PC-9 (cell line): ENCODE measurements at regions not wholly inside any gene's neighbourhood (a gene's known extent, or its start where the extent isn't known, plus 50 kb on each side); places are given as distances from the start of the nearest gene placed in this dataset.

Experiments used
- BruUV-seq: library from RNA; stranded (reverse); fragments of 400-500 nt; replicated peaks from 2 replicates; lab custom pipeline; 2021; lab: Mats Ljungman, UMichigan
- CTCF ChIA-PET: fragments of 300-600 bp; sonication (Branson Sonifier 250); formaldehyde crosslinking; loops from one replicate; lab custom pipeline; 2022; ENCODE audit warnings: antibody characterized with exemption; lab: Charles Lee
- POLR2A ChIA-PET: fragments of 300-600 bp; sonication (Branson Sonifier 250); formaldehyde crosslinking; loops from one replicate; lab custom pipeline; 2022; ENCODE audit warnings: antibody characterized with exemption; ENCODE audit not compliant: unreplicated experiment; lab: Charles Lee
- DNase-seq, 2 experiments: peaks; one replicate each; pipeline versions ENCODE4 v3.0.0 to v3.0.0-alpha.2; 2015 to 2022; ENCODE audit warnings: mixed read lengths in 1 of 2
- H2AFZ ChIP-seq: fragments of 200-600 bp; sonication (generic); 2 replicates; pipeline ENCODE4 v1.8.1; 2017; ENCODE audit warnings: antibody characterized with exemption
- H3F3A ChIP-seq: fragments of 200-600 bp; sonication (generic); 2 replicates; pipeline ENCODE4 v1.8.1; 2017; ENCODE audit warnings: antibody characterized with exemption, mild to moderate bottlenecking, low read depth; ENCODE audit not compliant: insufficient read depth
- H3K27ac ChIP-seq: fragments of 200-600 bp; sonication (generic); 2 replicates; pipeline ENCODE4 v1.6.1; 2016; ENCODE audit warnings: mixed run types
- H3K27me3 ChIP-seq: fragments of 200-600 bp; sonication (generic); 2 replicates; pipeline ENCODE4 v1.6.1; 2016; ENCODE audit warnings: low read depth, mixed run types; ENCODE audit not compliant: insufficient read depth
- H3K36me3 ChIP-seq: fragments of 200-600 bp; sonication (generic); 2 replicates; pipeline ENCODE4 v1.6.1; 2016; ENCODE audit warnings: low read depth, mixed run types
- H3K4me1 ChIP-seq: fragments of 200-600 bp; sonication (generic); replicated peaks from 2 replicates; pipeline ENCODE4 v1.6.1; 2016; ENCODE audit warnings: mixed run types; ENCODE audit not compliant: insufficient read depth
- H3K4me2 ChIP-seq: fragments of 200-600 bp; sonication (generic); 2 replicates; pipeline ENCODE4 v1.6.1; 2017; ENCODE audit warnings: mixed run types
- H3K4me3 ChIP-seq: fragments of 200-600 bp; sonication (generic); 2 replicates; pipeline ENCODE4 v1.6.1; 2016; ENCODE audit warnings: mixed run types
- H3K79me2 ChIP-seq: fragments of 200-600 bp; sonication (generic); 2 replicates; pipeline ENCODE4 v1.6.1; 2017; ENCODE audit warnings: low read depth, mixed run types
- H3K9me2 ChIP-seq: fragments of 200-600 bp; sonication (generic); 2 replicates; pipeline ENCODE4 v1.8.1; 2017; ENCODE audit warnings: mild to moderate bottlenecking; ENCODE audit not compliant: insufficient read depth
- H3K9me3 ChIP-seq: fragments of 200-600 bp; sonication (generic); 2 replicates; pipeline ENCODE4 v1.8.1; 2016; ENCODE audit warnings: low read depth; ENCODE audit not compliant: insufficient read depth
- H4K20me1 ChIP-seq: fragments of 200-600 bp; sonication (generic); 2 replicates; pipeline ENCODE4 v1.8.1; 2017; ENCODE audit not compliant: insufficient read depth
- EZH2 ChIP-seq: fragments of 200-600 bp; sonication (generic); IDR thresholded peaks from 2 replicates; pipeline ENCODE4 v1.8.0; 2017; ENCODE audit warnings: antibody characterized with exemption, low read depth
- intact Hi-C: fragments of 100-400 bp; cut with micrococcal nuclease; formaldehyde crosslinking; loops from one replicate; pipeline ENCODE4 v1.10.0; 2022; ENCODE audit not compliant: unreplicated experiment
- TF ChIP-seq, protein P1 (sequence below): fragments of 200-600 bp; sonication (generic); conservative IDR thresholded peaks from 2 replicates; pipeline ENCODE4 v1.6.1; 2017; ENCODE audit warnings: mixed run types, antibody characterized with exemption, mild to moderate bottlenecking, moderate library complexity

DNA sequence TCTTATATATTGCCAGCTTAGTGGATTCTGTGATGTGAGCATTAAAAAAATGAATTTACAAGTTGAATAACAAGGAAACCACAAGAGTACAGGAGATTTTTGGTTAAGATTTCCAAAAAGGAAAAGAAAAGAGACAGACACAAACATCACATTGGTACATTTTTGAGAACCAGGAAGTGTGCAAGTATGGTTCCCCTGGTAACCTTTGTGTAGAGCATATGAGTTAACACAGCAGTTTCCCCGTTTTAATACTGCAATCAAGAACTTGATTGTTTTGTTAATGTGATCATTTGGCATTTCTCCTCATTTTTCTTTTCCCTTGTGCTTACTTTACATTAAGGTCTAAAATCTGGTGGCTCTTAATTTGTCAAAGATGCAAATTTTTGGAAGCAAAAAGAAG is 490.4 kb upstream of the ATP2B1 start:
- Histone ChIP-seq H3K79me2 (no peaks in the 10 kb centered on the region), H3K36me3 (no peaks in the 10 kb centered on the region), H3K27me3 (no peaks in the 10 kb centered on the region), H3K9me3 (no peaks in the 10 kb centered on the region), H3K27ac (no peak overlapping the region), H2AFZ (no peak overlapping the region), H3K9me2 (peaks cover 3% of the 10 kb centered on the region), H3F3A (no peaks in the 10 kb centered on the region), H3K4me1 (no peaks in the 10 kb centered on the region), H3K4me2 (no peak overlapping the region), H4K20me1 (no peaks in the 10 kb centered on the region), H3K4me3 (no peak overlapping the region)
- no peak for DNase-seq
- ChIA-PET CTCF (no interaction called here), POLR2A (no interaction called here)
- no peak for TF ChIP-seq EZH2
- TF ChIP-seq, protein P1, sequence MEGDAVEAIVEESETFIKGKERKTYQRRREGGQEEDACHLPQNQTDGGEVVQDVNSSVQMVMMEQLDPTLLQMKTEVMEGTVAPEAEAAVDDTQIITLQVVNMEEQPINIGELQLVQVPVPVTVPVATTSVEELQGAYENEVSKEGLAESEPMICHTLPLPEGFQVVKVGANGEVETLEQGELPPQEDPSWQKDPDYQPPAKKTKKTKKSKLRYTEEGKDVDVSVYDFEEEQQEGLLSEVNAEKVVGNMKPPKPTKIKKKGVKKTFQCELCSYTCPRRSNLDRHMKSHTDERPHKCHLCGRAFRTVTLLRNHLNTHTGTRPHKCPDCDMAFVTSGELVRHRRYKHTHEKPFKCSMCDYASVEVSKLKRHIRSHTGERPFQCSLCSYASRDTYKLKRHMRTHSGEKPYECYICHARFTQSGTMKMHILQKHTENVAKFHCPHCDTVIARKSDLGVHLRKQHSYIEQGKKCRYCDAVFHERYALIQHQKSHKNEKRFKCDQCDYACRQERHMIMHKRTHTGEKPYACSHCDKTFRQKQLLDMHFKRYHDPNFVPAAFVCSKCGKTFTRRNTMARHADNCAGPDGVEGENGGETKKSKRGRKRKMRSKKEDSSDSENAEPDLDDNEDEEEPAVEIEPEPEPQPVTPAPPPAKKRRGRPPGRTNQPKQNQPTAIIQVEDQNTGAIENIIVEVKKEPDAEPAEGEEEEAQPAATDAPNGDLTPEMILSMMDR = no peak
- BruUV-seq = no TSS peak
- intact Hi-C loops = no loop called here

DNA sequence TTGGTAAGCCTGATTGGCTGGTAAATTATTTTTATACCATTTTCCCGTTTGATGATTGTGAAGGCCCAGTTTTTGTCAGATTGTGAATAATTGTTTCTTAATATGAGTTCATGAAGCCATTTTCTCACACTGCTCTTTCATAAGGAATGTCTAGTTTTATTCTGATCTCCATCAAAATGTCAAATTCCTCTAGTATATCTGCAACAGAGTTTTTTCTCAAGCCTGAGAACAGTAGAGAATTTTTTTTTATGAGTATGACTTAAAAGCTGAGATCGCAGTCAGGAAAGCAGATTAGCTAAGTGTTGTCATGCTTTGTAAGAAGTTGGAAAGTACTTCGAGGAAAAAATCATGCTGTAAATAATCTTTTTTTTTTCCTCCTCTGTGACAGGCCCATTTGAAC is 484.9 kb upstream of the ATP2B1 start:
- CTCF ChIA-PET = no interaction called here
- Histone ChIP-seq H3K9me3 (no peaks in the 10 kb centered on the region), H4K20me1 (no peaks in the 10 kb centered on the region), H3K9me2 (peaks cover 3% of the 10 kb centered on the region; the same call in 1 of the 2 replicates), H3K4me1 (no peaks in the 10 kb centered on the region), H3K27ac (no peak overlapping the region), H3K27me3 (no peaks in the 10 kb centered on the region), H3K4me2 (no peak overlapping the region), H3K4me3 (no peak overlapping the region), H2AFZ (no peak overlapping the region), H3F3A (no peaks in the 10 kb centered on the region), H3K79me2 (no peaks in the 10 kb centered on the region), H3K36me3 (no peaks in the 10 kb centered on the region)
- BruUV-seq = no TSS peak
- DNase-seq = no peak
- intact Hi-C loops = no loop called here
- TF ChIP-seq, protein P1 = no peak
- no peak for TF ChIP-seq EZH2
- POLR2A ChIA-PET = no interaction called here

DNA sequence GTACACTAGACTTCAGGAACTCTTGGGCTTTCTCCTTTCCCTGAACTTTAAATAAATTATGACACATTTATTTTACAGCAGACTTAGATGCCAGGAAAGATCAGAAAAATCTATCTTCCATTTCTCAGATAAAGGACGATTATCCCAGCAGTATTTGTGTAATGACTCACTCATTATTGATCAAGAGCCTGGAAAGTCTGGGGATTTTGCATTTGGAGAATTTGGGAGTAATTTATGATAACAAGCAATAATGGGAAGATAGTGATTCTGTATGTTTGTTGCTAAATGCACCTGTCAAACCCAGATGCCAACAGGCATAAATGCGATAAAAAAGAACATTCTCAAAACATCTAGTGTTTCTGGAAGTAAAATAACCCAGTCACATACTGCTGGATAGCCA is 480.2 kb upstream of the ATP2B1 start:
- Histone ChIP-seq H3K9me2 (no peaks in the 10 kb centered on the region), H3F3A (no peaks in the 10 kb centered on the region), H3K79me2 (no peaks in the 10 kb centered on the region), H3K4me3 (no peak overlapping the region), H3K4me1 (no peaks in the 10 kb centered on the region), H4K20me1 (no peaks in the 10 kb centered on the region), H3K36me3 (no peaks in the 10 kb centered on the region), H3K27me3 (no peaks in the 10 kb centered on the region), H3K27ac (no peak overlapping the region), H3K9me3 (peaks cover 3% of the 10 kb centered on the region; the same call in 1 of the 2 replicates), H2AFZ (no peak overlapping the region), H3K4me2 (no peak overlapping the region)
- no TSS peak for BruUV-seq
- CTCF ChIA-PET = no interaction called here
- TF ChIP-seq, protein P1 = no peak
- TF ChIP-seq EZH2 = no peak
- no peak for DNase-seq
- POLR2A ChIA-PET = no interaction called here
- intact Hi-C loops = no loop called here
